GM20000 (cell line): ENCODE measurements at regions not wholly inside any gene's neighbourhood (a gene's known extent, or its start where the extent isn't known, plus 50 kb on each side); places are given as distances from the start of the nearest gene placed in this dataset.
"Not testable (repeated sequence)": the region's sequence is repeated elsewhere in the genome, so short reads cannot be mapped to it uniquely, and the experiment has no call there.

ENCODE experiments used
- DNase-seq: peaks from one replicate; pipeline ENCODE4 v3.0.0; 2012; ENCODE audit warnings: low spot score
- CTCF ChIP-seq: IDR thresholded peaks from 2 replicates; pipeline ENCODE4 v1.5.1; 2012; ENCODE audit warnings: mild to moderate bottlenecking, control low read depth; ENCODE audit errors: extremely low read depth, missing control alignments

- TF ChIP-seq CTCF: no peak
- no peak for DNase-seq
Observed at GRCh38 chr11:11202885-11203284, 150.2 kb downstream of the CSNK2A3 start.

GRCh38 chr11:11201302-11201701, 151.7 kb downstream of the CSNK2A3 start:
- not testable (repeated sequence) for DNase-seq

GRCh38 chr11:11192541-11192940, 160.5 kb downstream of the CSNK2A3 start:
- no peak for DNase-seq
- TF ChIP-seq CTCF: no peak

- no peak for TF ChIP-seq CTCF
- no peak for DNase-seq
Observed at GRCh38 chr11:11189506-11189905, 163.5 kb downstream of the CSNK2A3 start.

- no peak for TF ChIP-seq CTCF
- DNase-seq: no peak
Observed at GRCh38 chr11:11186249-11186648, 166.8 kb downstream of the CSNK2A3 start.

GRCh38 chr11:11182261-11182660, 170.8 kb downstream of the CSNK2A3 start:
- TF ChIP-seq CTCF: no peak
- DNase-seq: no peak

GRCh38 chr11:11178671-11179638, 174.1 kb downstream of the CSNK2A3 start:
- no peak for TF ChIP-seq CTCF
- DNase-seq: no peak

GRCh38 chr11:11177156-11177808, 175.8 kb downstream of the CSNK2A3 start:
- no peak for TF ChIP-seq CTCF

More at GRCh38 chr11:11177156-11177808, 175.8 kb downstream of the CSNK2A3 start:
- no peak for DNase-seq
